RPMI7951 (cell line): ENCODE measurements at regions not wholly inside any gene's neighbourhood (a gene's known extent, or its start where the extent isn't known, plus 50 kb on each side); places are given as distances from the start of the nearest gene placed in this dataset.

ENCODE experiments used
- DNase-seq: peaks from one replicate; pipeline ENCODE4 v3.0.0-alpha.2; 2012; ENCODE audit warnings: low read depth

GRCh38 chr13:99663185-99663825, 162.0 kb downstream of the TM9SF2 start:
- DNase-seq = no peak

DNA sequence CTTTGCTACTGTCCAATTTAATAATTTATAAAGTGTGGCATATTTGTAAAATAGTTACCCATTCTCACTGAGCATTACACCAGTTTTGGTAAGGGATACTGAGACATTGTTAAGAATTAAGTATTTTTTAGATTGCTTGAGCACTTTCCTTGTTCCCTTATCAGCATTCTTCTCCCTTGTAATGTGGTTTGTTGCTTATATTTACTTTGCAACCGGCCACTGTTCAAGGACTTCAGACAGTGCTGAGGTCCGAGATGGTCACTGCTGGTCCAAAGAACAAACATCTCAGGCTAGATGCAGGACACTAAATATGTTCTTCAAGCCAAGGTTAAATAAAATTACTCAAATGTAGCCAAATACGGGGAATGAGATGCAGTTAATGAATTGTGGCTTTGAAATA, 161.4 kb downstream of the TM9SF2 start:
- DNase-seq = no peak

GRCh38 chr13:99661791-99662190, 160.5 kb downstream of the TM9SF2 start:
- no peak for DNase-seq

- no peak for DNase-seq
Observed at GRCh38 chr13:99659866-99660554, 158.7 kb downstream of the TM9SF2 start.

DNA sequence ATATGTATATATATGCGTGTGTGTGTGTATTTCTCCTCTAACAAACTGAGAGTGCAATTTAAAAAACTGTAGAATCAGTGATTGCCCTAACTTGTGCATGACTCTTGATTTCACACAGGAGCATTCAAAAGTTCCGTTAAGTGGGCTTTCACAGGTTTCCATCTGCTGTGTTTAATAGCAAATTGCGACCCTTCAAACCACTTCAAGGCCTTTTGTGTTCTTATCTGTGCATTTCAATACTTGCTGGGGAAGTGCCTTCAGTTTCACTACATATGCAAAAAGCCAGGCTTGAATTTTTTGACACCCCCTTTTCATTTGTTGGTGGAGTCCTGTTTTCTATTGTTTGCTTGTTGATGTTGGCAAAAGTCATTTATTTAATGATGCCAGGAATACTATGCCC, 158.0 kb downstream of the TM9SF2 start:
- no peak for DNase-seq

DNA sequence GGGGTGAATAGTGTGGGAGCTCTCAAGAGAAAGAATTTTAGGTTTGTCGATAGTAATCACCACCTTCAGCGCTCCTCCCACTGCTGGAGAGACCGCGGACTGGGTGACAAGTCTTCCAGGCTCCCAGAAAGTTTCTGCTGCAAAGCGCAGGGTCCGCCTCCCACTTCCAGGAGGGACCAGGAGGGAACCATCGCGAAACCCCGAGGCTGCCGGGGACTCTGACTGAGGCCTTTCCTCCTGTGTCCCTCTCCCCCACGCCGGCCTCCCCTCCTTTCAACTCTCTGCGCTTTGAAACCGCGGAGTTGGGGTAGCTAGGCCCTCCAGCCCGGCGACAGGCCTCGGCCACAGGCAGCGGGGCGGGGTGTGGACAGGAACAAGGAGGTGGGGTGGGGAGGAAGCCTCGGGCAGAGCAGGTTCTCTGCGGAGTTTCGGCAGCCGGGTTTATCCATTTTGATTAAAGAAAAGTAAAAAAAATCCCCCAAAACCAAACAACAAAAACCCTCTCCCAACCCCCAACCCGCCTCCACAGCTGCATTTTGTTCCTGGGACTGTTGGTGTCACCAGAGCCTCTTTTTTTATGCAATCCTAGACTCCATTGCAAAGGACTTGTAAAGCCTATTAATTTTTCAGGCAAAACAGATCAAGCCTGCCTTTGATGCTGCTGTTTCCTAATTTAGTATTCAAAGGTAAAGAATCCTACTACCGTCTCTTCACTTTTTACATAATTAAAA, 157.2 kb downstream of the TM9SF2 start:
- no peak for DNase-seq

DNA sequence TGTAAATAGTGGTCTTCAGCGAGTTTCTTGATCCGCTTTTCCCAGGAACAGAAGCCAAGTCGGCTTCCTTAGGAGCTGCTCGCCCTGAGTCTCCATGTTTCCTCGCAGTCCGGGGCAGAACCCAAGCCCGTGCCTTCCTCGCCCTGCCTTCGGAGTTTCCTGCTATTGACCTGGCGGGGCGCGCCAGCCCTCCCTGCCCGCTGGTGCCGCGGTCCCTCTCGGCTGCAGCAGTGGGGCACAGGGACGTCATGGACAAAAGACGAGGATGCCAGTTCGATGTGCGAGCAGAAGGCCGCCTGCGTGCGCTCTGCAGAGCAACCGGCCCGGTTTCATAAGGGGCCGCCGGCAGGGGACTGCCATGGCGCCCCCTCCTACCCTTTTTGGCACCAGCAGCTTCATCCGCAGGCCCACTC, 156.6 kb downstream of the TM9SF2 start:
- no peak for DNase-seq

DNA sequence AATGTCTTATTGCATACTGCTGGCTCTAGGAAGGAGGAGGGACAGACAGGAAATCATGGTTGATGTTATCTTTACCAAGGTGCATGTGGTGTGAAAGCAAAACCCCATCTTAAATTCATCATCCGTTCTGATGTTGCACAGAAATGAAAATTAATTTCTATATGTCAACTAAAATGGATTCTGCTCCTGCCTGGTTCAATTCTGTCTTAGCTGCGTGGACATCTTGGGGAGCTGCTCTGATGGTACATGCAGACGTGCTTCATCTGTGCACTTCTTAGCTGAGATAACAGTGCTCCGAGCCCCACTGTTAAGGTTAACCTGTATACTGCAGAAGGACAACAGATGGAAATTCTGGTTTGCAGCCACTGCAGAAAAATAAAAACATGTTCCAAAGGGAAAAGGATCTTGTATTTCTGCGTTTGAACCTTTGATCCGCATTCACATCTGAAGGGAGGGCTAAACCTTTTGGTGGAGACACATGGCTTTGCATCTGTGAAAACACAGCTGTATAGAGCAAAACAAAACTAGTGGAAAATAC, 155.6 kb downstream of the TM9SF2 start:
- no peak for DNase-seq

GRCh38 chr13:99656092-99656745, 154.9 kb downstream of the TM9SF2 start:
- DNase-seq = peak; percentile 60

- DNase-seq = peak; percentile 79
Observed at GRCh38 chr13:99655351-99656091, 154.2 kb downstream of the TM9SF2 start.

DNA sequence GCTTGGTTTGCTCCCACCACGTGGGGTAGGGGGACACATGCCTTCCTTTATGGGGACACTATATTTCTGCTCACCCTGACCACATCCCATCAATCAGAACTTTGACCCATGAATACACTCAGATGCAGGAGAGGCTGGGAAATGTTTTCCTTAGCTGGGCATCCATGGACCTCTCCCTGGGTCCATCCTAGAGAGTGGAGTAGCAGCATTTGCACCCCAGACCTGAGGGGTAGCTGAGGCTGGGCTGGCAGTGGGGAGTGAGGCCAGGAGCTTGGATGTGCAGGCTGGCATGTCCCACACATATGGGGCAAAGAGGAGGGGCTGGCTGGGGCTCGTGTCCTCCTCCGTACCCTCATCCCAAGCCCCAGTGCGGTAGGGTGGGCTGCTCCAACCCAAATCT, 152.8 kb downstream of the TM9SF2 start:
- no peak for DNase-seq

- DNase-seq = no peak
Observed at GRCh38 chr13:99653526-99653925, 152.3 kb downstream of the TM9SF2 start.

GRCh38 chr13:99652901-99653300, 151.6 kb downstream of the TM9SF2 start:
- no peak for DNase-seq

GRCh38 chr13:99652141-99652540, 150.9 kb downstream of the TM9SF2 start:
- no peak for DNase-seq

DNA sequence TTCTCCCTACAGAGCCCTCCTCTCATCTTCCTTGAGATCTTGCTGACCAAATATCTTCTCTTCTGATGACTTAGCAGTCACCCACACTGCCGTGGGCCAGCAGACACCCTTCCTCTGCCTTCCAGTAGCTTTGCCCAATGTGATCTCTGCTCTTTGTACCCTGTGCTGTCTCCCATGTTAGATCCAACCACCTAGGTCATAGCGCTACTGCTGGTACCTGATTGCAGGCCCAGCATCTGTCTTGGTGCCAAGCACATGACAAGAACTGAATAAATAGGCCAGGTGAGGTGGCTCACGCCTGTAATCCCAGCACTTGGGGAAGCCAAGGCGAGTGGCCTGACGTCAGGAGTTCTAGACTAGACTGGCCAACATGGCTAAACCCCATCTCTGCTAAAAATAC, 149.7 kb downstream of the TM9SF2 start:
- no peak for DNase-seq

- DNase-seq = no peak
Observed at GRCh38 chr13:99650410-99650809, 149.1 kb downstream of the TM9SF2 start.

- no peak for DNase-seq
Observed at GRCh38 chr13:99648927-99649326, 147.7 kb downstream of the TM9SF2 start.

- DNase-seq = no peak
Observed at GRCh38 chr13:99648066-99648665, 146.9 kb downstream of the TM9SF2 start.

GRCh38 chr13:99647596-99647985, 146.3 kb downstream of the TM9SF2 start:
- DNase-seq = no peak

DNA sequence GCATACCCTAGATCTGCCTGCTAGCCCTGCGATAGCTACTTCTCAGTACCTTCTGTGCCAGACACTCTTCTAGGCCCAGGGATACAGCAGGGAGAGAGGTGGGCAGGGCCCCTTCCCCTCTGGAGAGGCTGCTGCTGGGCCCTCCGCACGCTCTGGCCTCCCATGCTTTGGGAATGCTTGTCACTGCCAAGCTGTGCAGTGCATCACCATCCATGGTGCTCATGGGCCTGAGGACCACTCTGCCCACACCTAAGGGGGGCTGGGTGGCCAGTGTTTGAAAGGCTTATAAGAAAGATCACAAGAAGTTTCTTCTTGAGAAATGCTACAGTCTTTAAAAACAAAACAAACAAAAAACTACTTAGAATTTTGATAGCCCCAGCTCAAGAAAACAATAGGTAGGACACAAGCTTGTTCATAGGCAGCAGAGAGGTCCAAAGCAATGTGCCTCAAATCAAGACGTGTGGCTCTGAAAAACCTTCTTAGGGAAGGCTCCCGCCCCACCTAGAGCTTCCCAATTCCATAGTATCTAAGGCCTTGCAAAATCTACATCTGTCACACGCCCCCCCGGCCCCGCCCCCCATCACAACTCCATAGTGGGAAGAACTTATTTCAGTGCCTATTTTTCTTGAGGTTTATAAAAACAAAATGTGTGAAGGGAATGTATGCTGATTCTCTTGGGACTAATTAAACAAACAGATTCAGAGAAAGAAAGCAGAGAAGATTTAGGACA, 145.8 kb downstream of the TM9SF2 start:
- DNase-seq = no peak
